ENCODE measurements at regions not wholly inside any gene's neighbourhood (a gene's known extent, or its start where the extent isn't known, plus 50 kb on each side); places are given as distances from the start of the nearest gene placed in this dataset.
"Not testable (repeated sequence)": the region's sequence is repeated elsewhere in the genome, so short reads cannot be mapped to it uniquely, and the experiment has no call there.

DNA sequence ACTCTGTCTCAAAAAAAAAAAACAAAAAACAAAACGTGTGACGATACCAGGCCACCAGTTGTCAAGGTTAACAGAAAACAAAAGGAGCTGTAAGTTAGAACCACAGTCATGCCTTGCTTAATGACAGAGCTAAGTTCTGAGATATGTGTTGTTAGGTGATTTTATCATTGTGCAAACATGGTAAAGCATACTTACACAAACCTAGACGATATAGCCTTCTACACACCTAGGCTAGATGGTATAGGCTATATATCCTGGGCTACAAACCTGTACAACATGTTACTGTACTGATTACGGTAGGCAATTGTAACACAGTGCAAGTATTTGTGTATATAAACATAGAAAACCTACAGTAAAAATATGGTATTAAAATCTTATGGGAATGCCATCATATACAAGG lies 564.2 kb downstream of the HTR7 start:
- DNase-seq: no peak

DNA sequence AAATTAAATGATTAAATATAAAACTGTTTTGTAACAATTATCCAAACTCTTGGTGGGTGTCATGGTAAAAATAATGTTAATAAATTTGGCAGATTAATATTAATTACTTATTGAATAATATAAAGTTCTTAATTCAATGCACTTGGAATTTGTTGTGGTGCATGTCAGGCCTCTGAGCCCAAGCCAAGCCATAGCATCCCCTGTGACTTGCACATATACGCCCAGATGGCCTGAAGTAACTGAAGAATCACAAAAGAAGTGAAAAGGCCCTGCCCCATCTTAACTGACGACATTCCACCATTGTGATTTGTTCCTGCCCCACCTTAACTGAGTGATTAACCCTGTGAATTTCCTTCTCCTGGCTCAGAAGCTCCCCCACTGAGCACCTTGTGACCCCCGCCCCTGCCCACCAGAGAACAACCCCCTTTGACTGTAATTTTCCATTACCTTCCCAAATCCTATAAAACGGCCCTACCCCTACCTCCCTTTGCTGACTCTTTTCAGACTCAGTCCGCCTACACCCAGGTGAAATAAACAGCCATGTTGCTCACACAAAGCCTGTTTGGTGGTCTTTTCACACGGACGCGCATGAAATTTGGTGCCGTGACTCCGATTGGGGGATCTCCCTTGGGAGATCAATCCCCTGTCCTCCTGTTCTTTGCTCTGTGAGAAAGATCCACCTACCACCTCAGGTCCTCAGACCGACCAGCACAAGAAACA lies 562.9 kb downstream of the HTR7 start:
- not testable (repeated sequence) for DNase-seq

DNA sequence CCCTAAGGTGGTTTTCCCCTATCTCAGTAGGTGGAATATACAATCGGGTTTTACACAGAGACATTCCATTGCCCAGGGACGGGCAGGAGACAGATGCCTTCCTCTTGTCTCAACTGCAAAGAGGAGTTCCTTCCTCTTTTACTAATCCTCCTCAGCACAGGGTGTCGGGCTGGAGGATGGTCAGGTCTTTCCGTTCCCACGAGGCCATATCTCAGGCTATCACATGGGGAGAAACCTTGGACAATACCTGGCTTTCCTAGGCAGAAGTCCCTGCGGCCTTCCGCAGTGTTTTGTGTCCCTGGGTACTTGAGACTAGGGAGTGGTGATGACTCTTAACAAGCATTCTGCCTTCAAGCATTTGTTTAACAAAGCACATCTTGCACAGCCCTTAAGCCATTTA lies 555.8 kb downstream of the HTR7 start:
- not testable (repeated sequence) for DNase-seq

DNA sequence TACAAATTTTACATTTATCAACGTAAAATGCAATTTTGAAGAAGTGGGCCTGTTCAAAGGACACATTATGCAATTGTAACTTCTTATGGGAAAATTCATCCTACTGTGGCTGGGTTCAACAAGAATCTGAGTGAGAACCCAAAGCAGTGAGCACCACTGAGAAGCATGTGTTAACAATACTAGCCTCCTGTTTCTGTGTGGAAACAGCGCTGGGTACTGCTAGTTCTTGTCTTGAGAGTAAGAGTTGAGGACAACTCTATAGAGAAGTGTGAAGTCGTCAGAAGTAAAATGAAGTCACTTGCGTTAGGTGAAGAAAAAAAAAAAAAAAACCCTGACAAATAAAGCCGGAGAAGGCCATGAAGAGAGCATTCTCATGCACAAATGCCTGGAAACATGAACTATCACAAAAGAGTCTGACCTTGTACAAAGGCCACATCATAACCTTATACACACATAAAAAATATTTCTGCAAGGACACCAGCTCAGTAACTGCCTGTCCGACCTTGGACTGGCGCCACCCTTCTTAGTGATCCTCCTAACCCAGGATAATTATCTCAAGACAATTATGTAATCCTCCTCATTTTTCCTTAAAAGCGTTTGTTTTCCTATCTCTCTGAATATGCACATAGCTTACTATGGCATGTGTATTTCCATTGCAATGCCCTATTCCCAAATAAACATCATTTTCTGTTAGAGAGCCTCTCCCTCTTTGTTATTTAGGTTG lies 554.9 kb downstream of the HTR7 start:
- DNase-seq: no peak

DNA sequence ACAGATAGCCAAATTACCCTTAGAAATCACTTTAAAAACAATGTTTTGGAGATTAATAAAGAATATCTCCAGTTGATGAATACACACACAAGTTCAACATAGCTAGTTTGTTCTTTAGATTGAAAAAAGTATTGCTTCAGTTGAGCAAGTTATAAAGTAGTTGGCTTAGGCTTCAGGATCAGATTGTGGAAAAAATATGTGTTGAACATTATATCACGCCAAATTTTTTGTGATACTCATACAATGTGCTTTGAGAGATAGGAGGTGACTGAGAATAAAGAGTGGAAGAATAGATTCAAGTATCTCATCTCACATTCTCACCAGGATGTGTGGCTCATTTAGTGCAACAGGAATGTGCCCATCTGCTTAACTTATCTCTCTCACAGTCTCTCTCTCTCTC lies 553.3 kb downstream of the HTR7 start:
- DNase-seq: no peak

DNA sequence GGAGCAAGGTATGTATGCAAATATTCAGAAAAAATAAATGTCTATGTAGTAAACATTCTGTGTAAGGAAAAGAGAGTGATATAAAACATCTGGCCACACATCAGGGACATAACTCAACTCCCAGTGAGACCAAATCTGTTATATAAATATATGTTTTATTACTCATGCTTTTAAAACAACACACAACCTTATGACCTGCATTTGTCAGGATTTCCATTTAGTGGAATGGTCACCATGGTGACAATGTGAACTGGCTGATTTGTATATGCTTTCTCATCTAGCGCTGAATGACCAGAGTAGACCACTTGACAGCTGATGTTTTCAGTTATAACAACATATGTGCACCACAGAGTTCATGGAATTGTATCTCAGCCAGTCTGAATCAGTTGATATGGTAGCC lies 551.7 kb downstream of the HTR7 start:
- DNase-seq: no peak

DNA sequence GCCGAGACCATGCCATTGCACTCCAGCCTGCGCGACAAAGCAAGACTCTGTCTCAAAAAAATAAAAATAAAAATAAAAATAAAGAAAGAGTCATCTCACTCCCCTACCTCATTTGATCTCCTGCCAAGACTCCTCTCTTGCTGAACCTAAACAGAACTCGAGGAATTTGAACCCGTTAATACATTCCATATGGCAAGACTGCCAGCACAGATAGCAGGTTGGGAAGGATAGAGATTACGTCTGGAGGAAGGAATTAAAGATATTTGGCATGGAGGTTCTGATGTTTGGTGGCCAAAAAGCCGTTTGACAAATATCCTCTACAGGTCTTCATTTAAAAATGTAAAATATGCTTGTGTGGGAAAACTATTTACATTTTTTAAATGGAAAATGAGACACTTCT lies 549.6 kb downstream of the HTR7 start:
- DNase-seq: no peak

DNA sequence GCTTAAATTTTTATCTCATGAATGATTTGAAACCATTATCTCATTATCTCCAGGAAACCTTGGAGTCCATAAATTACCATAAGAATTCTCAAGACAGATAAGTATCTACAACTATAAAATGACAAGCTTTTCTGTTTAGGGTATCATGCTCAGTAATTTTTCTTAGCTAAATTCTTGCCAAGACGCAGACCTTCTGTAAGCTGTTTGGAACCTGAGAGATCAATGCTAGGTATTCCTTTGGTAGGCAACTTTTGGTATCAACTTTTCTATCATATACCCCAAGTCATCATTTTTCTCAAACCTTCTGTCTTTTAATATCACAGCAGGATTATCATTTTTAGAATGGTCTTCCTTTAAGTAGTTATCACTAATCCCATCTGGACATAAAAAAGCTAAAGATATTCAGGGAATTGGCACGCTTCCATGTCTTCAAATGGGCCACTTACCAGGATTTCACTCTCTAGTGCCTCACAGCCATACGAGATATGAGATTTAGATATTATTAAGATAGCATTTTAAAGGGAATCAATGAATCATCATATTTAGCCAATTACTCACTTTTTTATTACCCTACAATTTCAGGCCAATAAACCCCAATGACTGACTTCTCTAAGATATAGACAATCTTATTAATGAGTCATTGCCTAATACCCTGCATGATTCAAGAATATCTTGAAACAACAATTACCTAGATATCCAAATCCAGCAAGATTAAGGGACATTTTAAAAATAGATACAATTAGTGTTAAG lies 544.1 kb downstream of the HTR7 start:
- DNase-seq: no peak

DNA sequence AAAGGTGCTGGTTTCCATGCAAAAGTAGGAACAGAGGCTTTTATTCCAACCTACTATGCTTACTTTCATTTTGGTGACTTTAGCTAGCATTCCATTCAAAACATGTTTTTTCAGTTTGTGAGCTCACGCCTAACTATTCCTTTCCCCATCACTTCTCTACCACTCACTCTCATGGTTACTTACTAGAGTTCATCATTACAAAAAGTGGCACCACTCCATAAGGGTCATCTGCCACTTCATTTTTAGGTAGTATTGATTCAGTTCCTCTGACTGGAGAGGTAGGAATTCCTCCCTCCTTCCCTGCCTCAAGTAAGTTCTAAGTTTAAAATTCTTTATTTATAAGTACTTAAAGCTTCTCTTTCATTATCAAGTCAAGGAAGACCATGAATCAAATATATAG lies 543.1 kb downstream of the HTR7 start:
- DNase-seq: no peak

DNA sequence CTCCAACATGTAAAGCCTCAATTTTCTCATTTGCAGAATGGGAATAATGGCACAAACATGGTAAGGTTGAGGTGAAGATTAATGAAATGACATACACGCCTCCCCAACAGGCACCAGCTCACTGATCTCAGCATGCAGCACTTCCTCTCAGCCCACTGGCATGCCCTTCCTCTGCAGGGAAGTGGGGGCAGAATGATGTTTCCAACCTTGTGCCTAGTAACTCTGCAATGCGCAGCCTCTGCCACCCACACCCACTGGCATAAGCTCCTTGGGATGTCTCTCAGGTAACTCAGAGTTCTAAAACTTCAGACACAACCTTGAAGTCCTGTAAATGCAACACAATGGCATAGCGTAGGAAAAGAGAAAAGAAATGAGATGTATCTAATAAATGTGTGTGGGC lies 540.7 kb downstream of the HTR7 start:
- no peak for DNase-seq

DNA sequence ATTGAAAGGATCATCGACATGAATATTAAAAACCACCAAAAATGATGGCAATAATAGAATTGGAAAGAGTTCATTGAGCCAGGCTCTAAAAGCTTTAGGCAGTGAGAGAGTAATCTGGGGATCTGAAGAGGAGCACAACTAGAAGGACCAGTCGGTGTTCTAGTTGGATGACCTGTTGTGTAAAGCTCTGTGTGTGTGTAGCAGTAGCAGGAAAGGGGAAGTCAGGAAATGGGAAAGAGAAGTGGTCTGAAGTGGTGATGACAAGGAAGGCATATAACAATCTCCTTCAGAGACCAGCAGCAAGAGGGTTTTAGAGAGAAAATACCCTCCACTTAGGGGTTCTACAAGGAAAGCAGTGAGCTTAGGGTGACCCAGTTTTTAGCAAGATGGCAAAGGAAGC lies 539.2 kb downstream of the HTR7 start:
- no peak for DNase-seq

DNA sequence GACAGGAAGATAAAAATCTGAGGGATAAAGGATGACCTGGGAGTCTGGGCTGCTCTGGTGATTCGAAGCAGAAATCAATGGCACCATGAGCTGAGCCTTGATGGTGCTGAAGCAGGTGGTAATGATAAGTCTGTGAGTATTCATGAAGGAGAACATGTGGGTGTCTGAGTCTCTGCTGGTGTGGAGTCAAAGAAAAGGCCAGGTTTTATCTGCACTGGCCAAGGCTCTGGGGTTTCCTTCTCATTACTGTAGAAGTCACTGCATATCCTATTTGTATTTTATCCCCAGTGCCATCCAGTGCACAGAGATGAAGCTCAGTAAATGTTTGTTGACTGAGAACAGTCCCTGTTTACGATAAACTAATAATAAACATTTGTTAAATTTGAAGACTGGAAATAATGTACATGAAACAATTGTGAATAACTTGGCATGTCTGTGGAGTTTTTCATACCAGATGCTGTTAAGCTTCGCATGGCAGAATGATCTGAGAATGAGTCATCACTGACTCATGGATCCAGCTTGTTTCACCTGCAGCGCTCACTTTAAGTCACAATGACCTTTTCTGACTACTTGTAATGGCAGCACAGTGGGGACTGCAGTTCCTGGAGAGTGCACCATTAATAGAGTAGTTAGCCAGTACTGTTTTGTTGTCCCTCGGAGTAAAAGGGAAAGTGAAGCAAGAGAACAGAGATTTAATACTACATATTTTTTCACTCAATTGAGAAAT lies 538.5 kb downstream of the HTR7 start:
- no peak for DNase-seq

DNA sequence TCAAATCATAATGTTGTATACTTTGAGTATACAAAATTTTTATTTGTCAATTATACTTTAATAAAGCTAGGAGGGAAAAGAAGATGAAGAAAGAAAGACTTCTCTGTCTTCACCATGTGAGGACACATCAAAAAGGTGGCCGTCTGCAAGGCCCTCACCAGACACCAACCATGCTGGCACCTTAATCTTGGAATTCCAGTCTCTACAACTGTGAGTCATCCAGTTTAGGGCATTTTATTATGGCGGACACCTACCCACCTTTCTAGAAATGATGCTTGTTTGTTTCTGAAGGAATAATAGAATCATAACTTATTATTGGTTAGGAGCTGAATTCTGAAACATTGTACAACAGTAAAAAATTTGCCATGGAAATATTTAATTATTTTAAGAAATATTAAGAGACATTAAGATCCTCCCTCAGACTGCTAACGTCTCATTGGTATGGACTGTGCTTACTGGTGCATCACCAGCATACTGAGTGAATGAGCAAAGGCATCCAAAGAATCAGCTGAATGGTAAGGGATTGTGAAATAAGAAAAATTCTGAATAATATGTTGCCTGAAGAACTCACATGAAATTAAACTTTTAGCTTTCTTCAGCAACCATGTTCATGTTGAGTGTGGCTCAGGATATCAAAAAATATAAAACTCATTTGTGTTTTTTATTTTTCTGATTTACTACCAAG lies 536.6 kb downstream of the HTR7 start:
- no peak for DNase-seq

DNA sequence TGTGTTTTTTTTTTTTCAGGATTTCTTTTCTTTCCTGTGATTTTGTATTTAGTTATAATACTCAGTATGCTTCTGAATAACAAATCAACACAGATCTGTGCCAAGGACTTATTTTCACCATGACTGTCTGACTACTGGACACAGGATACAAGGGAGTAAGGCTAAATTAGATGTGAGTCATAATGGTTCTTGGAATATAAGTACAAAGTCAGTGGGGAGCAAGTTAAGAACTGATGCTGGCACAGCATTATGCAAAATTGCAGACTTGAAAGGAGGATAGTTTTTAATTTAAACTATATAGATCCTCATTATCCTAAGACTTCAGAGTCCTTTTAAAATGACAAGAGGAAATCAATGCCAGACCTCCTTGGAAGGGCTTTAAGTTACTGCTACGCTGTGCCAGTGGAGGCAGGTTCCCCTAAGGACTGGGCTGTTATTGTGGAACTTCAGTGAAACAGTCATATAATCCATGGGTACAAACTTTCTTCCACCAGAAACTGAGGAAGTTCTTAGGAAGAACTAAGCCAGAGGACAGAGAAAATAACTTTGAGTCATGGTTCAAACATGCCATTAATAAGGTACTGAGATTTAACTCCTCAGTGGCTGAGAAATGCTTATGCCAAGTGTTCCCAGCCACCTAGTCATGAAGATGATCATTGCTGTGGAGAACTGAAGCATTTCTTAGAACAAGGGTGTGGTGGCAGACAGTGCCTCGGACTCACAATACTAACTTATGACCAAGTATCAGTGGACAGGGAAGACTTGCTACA lies 531.2 kb downstream of the HTR7 start:
- no peak for DNase-seq

DNA sequence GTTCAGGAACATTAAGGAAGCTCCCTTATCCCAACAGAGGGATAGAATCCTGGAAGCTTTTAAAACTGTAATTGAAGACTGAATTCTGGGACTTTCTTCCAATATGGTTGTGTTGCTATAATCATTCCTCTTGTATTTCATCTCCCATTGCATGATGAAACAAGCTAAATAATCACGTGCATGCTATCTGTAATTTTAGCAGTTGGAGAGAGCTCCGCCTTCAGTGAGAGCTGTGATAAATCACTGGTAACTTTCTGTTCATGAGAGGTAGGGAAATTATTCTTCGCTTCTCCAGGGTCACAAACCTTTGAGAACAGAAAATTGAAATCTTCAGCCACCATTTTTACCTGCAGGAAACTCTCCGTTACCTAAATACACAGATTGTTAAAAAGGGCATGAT lies 530.2 kb downstream of the HTR7 start:
- DNase-seq: no peak

DNA sequence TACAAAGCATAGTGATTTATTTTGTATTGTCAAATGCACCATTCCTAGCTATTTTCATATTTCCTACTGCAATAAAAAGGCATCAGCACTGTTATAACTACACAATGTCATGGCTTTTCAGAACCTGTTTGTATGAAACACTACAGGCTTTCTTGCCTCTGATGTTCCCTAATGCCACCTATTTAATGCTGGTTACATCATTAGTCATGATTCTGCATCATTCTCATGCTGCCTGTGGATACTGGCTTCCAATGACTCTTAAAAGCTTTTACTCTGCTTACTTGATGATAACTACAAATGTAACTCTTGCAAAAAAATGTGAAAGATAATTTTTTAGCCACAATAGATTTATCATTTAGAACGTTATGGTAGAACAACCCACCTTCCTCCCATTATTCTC lies 529.4 kb downstream of the HTR7 start:
- DNase-seq: no peak

DNA sequence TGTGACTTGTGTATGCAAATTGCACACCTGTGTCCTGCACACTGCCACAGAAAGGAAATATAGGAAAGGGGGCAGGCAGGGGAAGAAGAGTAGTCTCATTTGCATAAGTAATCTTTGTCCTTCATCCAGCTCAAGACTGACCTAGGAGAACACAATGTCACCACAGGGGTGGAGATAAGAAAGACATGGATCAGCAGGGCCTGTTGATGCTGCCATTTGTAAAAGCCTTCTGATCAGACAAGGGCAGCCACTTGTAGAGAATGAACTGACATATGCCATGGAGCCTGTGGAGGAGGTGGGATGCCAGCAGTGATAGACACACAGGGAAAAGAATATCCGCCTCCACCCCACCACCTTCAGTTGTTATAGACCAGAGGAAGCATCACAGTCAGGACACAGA lies 528.9 kb downstream of the HTR7 start:
- no peak for DNase-seq

DNA sequence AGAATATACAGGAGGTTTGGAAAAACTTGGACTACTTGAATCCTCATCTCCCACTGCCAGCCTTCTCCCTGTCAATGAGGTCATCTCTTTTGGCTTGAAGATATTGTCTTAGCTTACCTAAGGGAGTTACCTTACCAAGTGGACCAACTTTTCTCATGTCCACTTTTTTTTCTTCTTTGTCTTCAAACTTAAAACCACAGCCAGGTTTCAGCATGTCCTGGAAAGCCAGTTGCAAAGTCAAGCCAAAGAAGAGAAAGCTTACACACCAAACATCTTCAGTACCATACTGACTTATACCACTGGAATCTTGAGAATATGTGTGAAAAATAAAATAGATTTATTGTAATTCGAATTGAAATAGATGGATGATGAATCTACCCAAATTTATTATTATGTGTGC lies 520.5 kb downstream of the HTR7 start:
- DNase-seq: no peak

DNA sequence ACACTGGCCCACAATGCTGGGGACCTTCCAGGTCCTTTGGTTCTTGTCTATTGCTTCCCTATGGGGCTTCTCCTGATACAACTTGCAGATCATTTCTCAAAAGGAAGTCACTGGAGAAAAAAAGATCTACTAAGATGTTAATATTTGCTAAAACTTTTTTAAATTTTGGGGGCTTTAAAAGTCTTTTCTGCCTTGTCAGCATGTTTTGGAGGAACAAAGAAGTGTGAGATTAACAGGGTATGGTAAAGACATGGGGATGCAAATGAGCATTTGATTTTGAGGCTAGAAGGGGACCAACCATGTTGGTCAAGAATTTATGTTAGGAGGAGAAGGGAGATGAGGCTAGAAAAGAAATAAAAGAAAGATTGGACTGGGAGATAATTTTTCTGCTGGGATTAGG lies 515.4 kb downstream of the HTR7 start:
- DNase-seq: no peak

DNA sequence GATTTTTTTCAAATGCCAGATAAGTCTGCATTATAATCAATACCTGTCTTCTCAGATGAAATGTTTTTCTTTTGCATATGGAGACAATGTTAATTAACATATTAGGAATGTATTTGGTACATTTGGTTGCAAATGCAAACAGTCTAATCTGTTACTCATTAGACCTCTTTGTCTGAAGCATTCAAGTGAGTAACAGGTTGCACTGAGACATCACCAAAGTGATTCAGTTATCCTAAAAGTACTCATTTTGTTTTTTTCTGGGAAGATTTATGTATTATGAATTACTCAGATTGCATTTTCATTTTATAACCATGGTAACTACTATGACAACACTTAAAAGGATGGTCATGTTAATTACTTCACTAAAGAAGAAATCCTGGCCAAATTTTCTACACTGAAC lies 513.6 kb downstream of the HTR7 start:
- no peak for DNase-seq

DNA sequence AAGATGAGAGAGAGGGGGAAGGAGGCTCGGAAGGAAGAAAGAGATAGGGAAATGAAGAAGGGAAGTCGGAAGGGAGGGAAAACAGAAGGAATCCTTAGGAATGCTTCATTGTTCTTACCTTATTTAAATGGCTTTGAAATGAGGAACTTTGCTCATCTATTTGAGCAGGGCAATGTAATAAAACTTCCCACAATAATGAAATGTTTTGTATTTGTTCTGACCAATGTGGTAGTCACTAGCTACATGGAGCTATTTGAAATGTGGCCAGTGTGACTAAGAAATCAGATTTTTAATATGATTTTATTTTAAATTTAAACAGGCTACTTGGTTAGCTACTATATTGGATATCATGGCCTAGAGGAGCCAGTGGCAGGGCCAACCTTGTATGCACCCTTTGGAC lies 510.6 kb downstream of the HTR7 start:
- DNase-seq: no peak

DNA sequence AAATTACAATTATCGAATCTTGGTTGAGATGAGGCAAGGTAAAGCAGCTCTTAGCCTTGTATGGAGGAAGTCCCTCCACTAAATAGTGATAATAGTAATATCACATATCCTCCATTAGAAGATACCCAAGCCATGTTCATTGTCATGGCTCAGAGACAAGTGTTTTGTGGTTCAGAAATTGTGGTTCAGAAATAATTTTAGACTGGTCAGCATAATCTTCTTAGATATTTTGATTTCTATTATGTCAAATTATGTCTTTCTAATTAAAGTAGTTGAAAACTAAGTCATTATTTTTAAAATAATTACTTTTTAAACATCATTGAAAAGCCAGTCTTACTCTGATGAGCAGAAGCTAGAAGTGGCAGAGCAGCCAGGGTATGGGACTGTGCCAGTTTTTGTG lies 507.7 kb downstream of the HTR7 start:
- no peak for DNase-seq
